Thyroid gland (tissue), 4 donors: ENCODE measurements at regions not wholly inside any gene's neighbourhood (a gene's known extent, or its start where the extent isn't known, plus 50 kb on each side); places are given as distances from the start of the nearest gene placed in this dataset.

Source experiments
- DNase-seq, 2 donors: peaks; one replicate each; pipeline ENCODE4 v3.0.0-alpha.2; 2019
- H3K27ac ChIP-seq, 3 donors: fragments of 200-600 bp; sonication (generic); 1 replicate in 2 of 3; 2 replicates in 1 of 3; pipeline ENCODE4 v1.5.1; 2016 to 2019; ENCODE audit warnings: mild to moderate bottlenecking in 1 of 3, moderate library complexity in 1 of 3
- H3K27me3 ChIP-seq: fragments of 200-600 bp; sonication (generic); one replicate; pipeline ENCODE4 v1.5.1; 2019
- H3K36me3 ChIP-seq, 2 donors: fragments of 200-600 bp; sonication (generic); one replicate each; pipeline ENCODE4 v1.5.1; 2016 to 2019
- H3K4me1 ChIP-seq, 2 donors: fragments of 200-600 bp; sonication (generic); one replicate each; pipeline ENCODE4 v1.5.1; 2017 to 2019
- H3K4me3 ChIP-seq, 3 donors: fragments of 200-600 bp; sonication (generic); replicated peaks in 1 of 3; 1 replicate in 2 of 3; 2 replicates in 1 of 3; pipeline ENCODE4 v1.5.1; 2016; ENCODE audit warnings: mild to moderate bottlenecking in 1 of 3
- H3K9me3 ChIP-seq: fragments of 200-600 bp; sonication (generic); one replicate; pipeline ENCODE4 v1.5.1; 2017
- CTCF ChIP-seq, 6 experiments: fragments of 200-600 bp in 3 of 6; fragments of 450-650 bp in 3 of 6; sonication (generic) in 3 of 6; IDR thresholded peaks; one replicate each; pipeline ENCODE4 v1.5.1; 2016 to 2019; ENCODE audit warnings: antibody characterized with exemption in 6 of 6, mild to moderate bottlenecking in 2 of 6, inconsistent platforms in 1 of 6, moderate library complexity in 1 of 6
- POLR2A ChIP-seq, 2 donors: fragments of 450-650 bp; IDR thresholded peaks; one replicate each; pipeline ENCODE4 v1.6.1; 2017; ENCODE audit warnings: antibody characterized with exemption in 2 of 2, mild to moderate bottlenecking in 2 of 2, moderate library complexity in 1 of 2
- WGBS, 2 donors: methylation state at CpG; one replicate each; pipeline ENCODE4 v1.1.5; 2017; 5-methylcytosine and 5-hydroxymethylcytosine counted together
- intact Hi-C: fragments of 100-400 bp; cut with DNase I; formaldehyde crosslinking; loops from one replicate; pipeline ENCODE4 v1.15.1; 2023

GRCh38 chr3:83251490-83251889 is 1490.0 kb upstream of the GBE1 start:
- Histone ChIP-seq H3K27ac (no peak overlapping the region), H3K36me3 (no peaks in the 10 kb centered on the region), H3K4me1 (no peaks in the 10 kb centered on the region), H3K27me3 (no peaks in the 10 kb centered on the region), H3K9me3 (no peaks in the 10 kb centered on the region), H3K4me3 (no peak overlapping the region)
- no peak for DNase-seq
- TF ChIP-seq POLR2A (IDR thresholded peaks at IDR 0.05): no peak
- TF ChIP-seq CTCF (IDR thresholded peaks at IDR 0.05): no peak
- 95 to 97% methylated on average over 5 of the region's 5 CpGs for WGBS, 2 donors
- intact Hi-C loops: no loop called here

- WGBS, 2 donors: 51 to 55% methylated on average over 1 of the region's 1 CpG
- Histone ChIP-seq H3K36me3 (no peaks in the 10 kb centered on the region), H3K27me3 (no peaks in the 10 kb centered on the region), H3K9me3 (no peaks in the 10 kb centered on the region), H3K4me3 (no peak overlapping the region), H3K27ac (no peak overlapping the region), H3K4me1 (no peaks in the 10 kb centered on the region)
- DNase-seq: no peak
- intact Hi-C loops: no loop called here
- TF ChIP-seq POLR2A (IDR thresholded peaks at IDR 0.05) (no peak), CTCF (IDR thresholded peaks at IDR 0.05) (no peak)
Observed at GRCh38 chr3:83250613-83251012, 1489.2 kb upstream of the GBE1 start.

DNA sequence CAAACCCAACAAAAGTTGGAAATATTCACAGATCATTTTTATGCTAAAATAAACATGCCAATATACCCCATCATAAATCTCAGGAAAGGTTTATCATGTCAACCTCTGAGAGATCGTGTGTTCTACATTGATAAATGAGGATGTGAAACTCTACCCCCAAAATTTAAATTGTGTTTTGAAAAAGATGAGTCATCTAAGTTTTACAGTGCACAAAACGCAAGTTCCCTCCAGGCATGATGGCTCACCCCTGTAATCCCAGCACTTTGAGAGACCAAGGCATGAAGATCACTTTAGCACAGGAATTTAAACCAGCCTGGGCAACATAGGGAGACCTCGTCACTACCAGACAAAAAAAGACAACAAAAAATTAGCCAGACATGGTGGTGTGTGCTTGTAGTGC is 1487.0 kb upstream of the GBE1 start:
- no peak overlapping the region for H3K27ac ChIP-seq
- intact Hi-C loops: no loop called here
- no peaks in the 10 kb centered on the region for H3K4me1 ChIP-seq
- H3K27me3 ChIP-seq: no peaks in the 10 kb centered on the region
- H3K36me3 ChIP-seq: no peaks in the 10 kb centered on the region
- H3K9me3 ChIP-seq: no peaks in the 10 kb centered on the region
- DNase-seq: no peak
- H3K4me3 ChIP-seq: no peak overlapping the region
- WGBS, 2 donors: 69 to 70% methylated on average over 3 of the region's 3 CpGs
- TF ChIP-seq POLR2A (IDR thresholded peaks at IDR 0.05) (no peak), CTCF (IDR thresholded peaks at IDR 0.05) (no peak)

DNA sequence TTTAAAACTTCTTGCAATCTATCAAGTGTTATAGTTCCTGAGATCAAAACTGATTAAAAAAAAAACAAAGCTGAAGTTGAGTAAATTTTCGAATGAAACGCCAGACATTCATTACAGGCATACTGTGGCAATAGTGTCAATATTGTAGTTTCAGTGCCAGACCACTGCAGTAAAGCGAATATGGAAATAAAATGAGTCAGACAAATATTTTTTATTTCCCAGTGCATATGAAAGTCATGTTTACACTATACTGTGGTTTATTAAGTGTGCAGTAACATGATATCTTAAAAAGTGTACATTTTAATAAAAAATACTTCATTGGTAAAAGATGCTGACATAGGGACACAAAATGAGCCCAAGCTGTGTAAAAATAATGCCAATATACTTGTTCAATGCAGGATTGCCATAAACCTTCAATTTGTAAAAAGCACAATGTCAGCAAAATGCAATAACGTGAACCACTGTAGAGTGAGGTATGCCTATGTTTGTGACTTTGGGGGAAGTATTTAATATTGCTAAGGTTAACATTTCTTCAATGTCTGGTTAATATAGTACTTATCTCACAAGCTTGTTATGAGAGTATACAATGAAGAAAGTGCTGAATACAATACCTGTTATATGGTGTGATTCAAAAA is 1473.9 kb upstream of the GBE1 start:
- Histone ChIP-seq H3K4me3 (no peak overlapping the region), H3K27me3 (no peaks in the 10 kb centered on the region), H3K27ac (no peak overlapping the region), H3K4me1 (no peaks in the 10 kb centered on the region), H3K36me3 (no peaks in the 10 kb centered on the region), H3K9me3 (no peaks in the 10 kb centered on the region)
- no peak for DNase-seq
- TF ChIP-seq POLR2A (IDR thresholded peaks at IDR 0.05) (no peak), CTCF (IDR thresholded peaks at IDR 0.05) (no peak)
- intact Hi-C loops: no loop called here
- WGBS, 2 donors: 86 to 87% methylated on average over 4 of the region's 4 CpGs

- WGBS, 2 donors: 81 to 84% methylated on average over 6 of the region's 6 CpGs
- Histone ChIP-seq H3K4me1 (no peaks in the 10 kb centered on the region), H3K36me3 (no peaks in the 10 kb centered on the region), H3K27me3 (no peaks in the 10 kb centered on the region), H3K27ac (no peak overlapping the region), H3K4me3 (no peak overlapping the region), H3K9me3 (no peaks in the 10 kb centered on the region)
- DNase-seq: no peak
- TF ChIP-seq POLR2A (IDR thresholded peaks at IDR 0.05) (no peak), CTCF (IDR thresholded peaks at IDR 0.05) (no peak)
- intact Hi-C loops: no loop called here
Observed at GRCh38 chr3:83233715-83234114, 1472.3 kb upstream of the GBE1 start.
